ENCODE measurements at regions not wholly inside any gene's neighbourhood (a gene's known extent, or its start where the extent isn't known, plus 50 kb on each side); places are given as distances from the start of the nearest gene placed in this dataset.

DNA sequence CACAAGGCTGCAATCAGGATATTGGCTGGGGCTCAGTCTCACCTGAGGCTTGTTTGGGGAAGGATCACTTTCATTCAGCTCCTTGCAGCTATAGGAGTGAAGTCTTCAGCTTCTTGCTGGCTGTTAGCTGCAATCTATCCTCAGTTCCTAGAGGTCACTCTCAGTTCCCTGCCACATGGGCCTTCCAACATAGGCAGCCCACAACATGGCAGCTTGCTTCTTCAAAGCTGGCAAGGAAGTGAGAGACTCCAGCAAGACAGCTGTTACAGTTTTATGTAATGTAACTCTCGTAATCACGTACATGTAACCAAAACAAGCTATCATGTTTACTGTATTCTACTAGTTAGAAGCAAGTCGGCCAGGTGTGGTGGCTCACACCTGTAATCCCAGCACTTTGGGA, 226.9 kb downstream of the CDC5L start:
- dilution Hi-C loops (cut with MboI; ENCODE audit: extremely low pct_ligation_motif_present, low sequenced_read_pairs) = no loop called here
- H3K4me3 ChIP-seq (ENCODE audit: control insufficient read depth in 2 of 3, extremely low read depth in 1 of 3, insufficient read depth in 2 of 3, low read depth in 1 of 3, low read length in 3 of 3) = no peak overlapping the region
- no peaks in the 10 kb centered on the region for H3K36me3 ChIP-seq (ENCODE audit: control insufficient read depth in 2 of 2, extremely low read depth in 1 of 2, insufficient read depth in 2 of 2, low read length in 2 of 2)
- no peak overlapping the region for H3K27ac ChIP-seq (ENCODE audit: control insufficient read depth, insufficient read depth, low read length)
- H3K9me1 ChIP-seq (ENCODE audit: control insufficient read depth, extremely low read depth, insufficient read depth, low read length) = no peaks in the 10 kb centered on the region
- no peaks in the 10 kb centered on the region for H3K27me3 ChIP-seq (ENCODE audit: control insufficient read depth, extremely low read depth, insufficient read depth, low read length)
- no peak for TF ChIP-seq EZH2 (IDR thresholded peaks at IDR 0.05; ENCODE audit: low read length)
- TF ChIP-seq, protein P1, sequence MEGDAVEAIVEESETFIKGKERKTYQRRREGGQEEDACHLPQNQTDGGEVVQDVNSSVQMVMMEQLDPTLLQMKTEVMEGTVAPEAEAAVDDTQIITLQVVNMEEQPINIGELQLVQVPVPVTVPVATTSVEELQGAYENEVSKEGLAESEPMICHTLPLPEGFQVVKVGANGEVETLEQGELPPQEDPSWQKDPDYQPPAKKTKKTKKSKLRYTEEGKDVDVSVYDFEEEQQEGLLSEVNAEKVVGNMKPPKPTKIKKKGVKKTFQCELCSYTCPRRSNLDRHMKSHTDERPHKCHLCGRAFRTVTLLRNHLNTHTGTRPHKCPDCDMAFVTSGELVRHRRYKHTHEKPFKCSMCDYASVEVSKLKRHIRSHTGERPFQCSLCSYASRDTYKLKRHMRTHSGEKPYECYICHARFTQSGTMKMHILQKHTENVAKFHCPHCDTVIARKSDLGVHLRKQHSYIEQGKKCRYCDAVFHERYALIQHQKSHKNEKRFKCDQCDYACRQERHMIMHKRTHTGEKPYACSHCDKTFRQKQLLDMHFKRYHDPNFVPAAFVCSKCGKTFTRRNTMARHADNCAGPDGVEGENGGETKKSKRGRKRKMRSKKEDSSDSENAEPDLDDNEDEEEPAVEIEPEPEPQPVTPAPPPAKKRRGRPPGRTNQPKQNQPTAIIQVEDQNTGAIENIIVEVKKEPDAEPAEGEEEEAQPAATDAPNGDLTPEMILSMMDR (optimal IDR thresholded peaks at IDR 0.05 in 1 of 3, IDR thresholded peaks at IDR 0.05 in 1 of 3, conservative IDR thresholded peaks at IDR 0.05 in 1 of 3; ENCODE audit: extremely low read depth in 1 of 3, insufficient read depth in 2 of 3, low read length in 3 of 3) = no peak
- H2AFZ ChIP-seq (ENCODE audit: control insufficient read depth, low read length) = no peak overlapping the region
- no peak overlapping the region for H3K4me2 ChIP-seq (ENCODE audit: control insufficient read depth, extremely low read depth, insufficient read depth, low read depth, low read length)
- no peaks in the 10 kb centered on the region for H3K4me1 ChIP-seq (ENCODE audit: control insufficient read depth, extremely low read depth, insufficient read depth, low read length)
- no peaks in the 10 kb centered on the region for H3K9me3 ChIP-seq (ENCODE audit: control insufficient read depth, low read depth, low read length)
- FAIRE-seq (no peak), DNase-seq (ENCODE audit: low read depth, low spot score) (no peak)
- no peaks in the 10 kb centered on the region for H3K79me2 ChIP-seq (ENCODE audit: control insufficient read depth, insufficient read depth, low read length)
- no peaks in the 10 kb centered on the region for H4K20me1 ChIP-seq (ENCODE audit: control insufficient read depth, extremely low read depth, insufficient read depth, low read length)
- no peak overlapping the region for H3K9ac ChIP-seq (ENCODE audit: control insufficient read depth, extremely low read depth, insufficient read depth, low read length)

DNA sequence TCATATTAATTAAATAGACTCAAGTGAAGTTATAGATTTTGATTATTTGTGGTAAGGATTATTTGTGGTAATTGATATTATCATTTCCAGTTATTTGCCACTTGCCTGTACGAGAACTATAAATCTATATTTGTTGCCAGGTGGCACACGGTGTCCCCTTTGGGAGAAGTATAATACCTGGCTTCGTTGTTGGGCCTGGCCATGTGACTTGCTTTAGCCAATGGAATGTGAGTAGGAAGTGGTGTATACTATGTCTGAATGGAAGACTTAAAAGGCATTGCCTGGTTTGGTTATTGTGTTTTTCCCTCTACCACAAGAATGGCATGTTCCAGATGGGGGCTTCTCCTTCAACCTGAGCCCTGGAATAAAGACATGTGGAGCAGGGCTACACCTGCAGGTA, 228.1 kb downstream of the CDC5L start:
- no peak for TF ChIP-seq EZH2 (IDR thresholded peaks at IDR 0.05; ENCODE audit: low read length)
- TF ChIP-seq, protein P1 (optimal IDR thresholded peaks at IDR 0.05 in 1 of 3, IDR thresholded peaks at IDR 0.05 in 1 of 3, conservative IDR thresholded peaks at IDR 0.05 in 1 of 3; ENCODE audit: extremely low read depth in 1 of 3, insufficient read depth in 2 of 3, low read length in 3 of 3) = no peak
- Histone ChIP-seq H4K20me1 (ENCODE audit: control insufficient read depth, extremely low read depth, insufficient read depth, low read length) (no peaks in the 10 kb centered on the region), H3K4me1 (ENCODE audit: control insufficient read depth, extremely low read depth, insufficient read depth, low read length) (no peaks in the 10 kb centered on the region), H3K9me1 (ENCODE audit: control insufficient read depth, extremely low read depth, insufficient read depth, low read length) (no peaks in the 10 kb centered on the region), H3K9ac (ENCODE audit: control insufficient read depth, extremely low read depth, insufficient read depth, low read length) (no peak overlapping the region), H2AFZ (ENCODE audit: control insufficient read depth, low read length) (no peak overlapping the region), H3K4me2 (ENCODE audit: control insufficient read depth, extremely low read depth, insufficient read depth, low read depth, low read length) (no peak overlapping the region), H3K36me3 (ENCODE audit: control insufficient read depth in 2 of 2, extremely low read depth in 1 of 2, insufficient read depth in 2 of 2, low read length in 2 of 2) (no peaks in the 10 kb centered on the region), H3K4me3 (ENCODE audit: control insufficient read depth in 2 of 3, extremely low read depth in 1 of 3, insufficient read depth in 2 of 3, low read depth in 1 of 3, low read length in 3 of 3) (no peak overlapping the region), H3K27me3 (ENCODE audit: control insufficient read depth, extremely low read depth, insufficient read depth, low read length) (no peaks in the 10 kb centered on the region), H3K9me3 (ENCODE audit: control insufficient read depth, low read depth, low read length) (no peaks in the 10 kb centered on the region), H3K79me2 (ENCODE audit: control insufficient read depth, insufficient read depth, low read length) (no peaks in the 10 kb centered on the region), H3K27ac (ENCODE audit: control insufficient read depth, insufficient read depth, low read length) (no peak overlapping the region)
- DNase-seq (ENCODE audit: low read depth, low spot score) = no peak
- dilution Hi-C loops (cut with MboI; ENCODE audit: extremely low pct_ligation_motif_present, low sequenced_read_pairs) = no loop called here
- FAIRE-seq = no peak
